ENCODE measurements at regions not wholly inside any gene's neighbourhood (a gene's known extent, or its start where the extent isn't known, plus 50 kb on each side); places are given as distances from the start of the nearest gene placed in this dataset.

DNA sequence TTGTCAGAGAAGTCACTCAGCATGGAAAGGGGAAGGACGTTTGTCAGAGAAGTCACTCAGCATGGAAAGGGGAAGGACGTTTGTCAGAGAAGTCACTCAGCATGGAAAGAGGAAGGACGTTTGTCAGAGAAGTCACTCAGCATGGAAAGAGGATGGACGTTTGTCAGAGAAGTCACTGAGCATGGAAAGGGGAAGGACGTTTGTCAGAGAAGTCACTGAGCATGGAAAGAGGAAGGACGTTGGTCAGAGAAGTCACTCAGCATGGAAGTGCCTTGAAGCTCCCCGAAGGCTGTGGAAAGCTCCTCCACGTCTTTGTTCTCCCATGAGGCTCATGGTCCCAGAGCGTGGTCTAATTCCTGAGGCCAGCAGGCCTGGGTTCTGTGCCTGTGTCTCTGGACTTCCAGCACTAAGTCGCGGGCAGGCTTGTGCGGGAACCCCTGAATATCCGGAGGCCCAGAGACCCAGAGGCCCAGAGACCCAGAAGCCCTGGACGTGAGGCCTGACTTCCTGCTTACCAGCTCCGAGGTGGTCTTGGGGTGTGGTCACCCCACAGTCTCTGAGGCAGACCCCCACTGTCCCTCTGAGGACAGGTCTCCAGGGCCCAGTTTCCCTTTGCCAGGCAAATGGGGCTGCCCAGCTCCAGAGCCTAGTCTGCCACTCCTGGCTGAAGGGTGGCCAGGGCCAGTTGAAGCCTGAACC, 70.4 kb upstream of the TWIST2 start (continued):
- TF ChIP-seq, protein P1, sequence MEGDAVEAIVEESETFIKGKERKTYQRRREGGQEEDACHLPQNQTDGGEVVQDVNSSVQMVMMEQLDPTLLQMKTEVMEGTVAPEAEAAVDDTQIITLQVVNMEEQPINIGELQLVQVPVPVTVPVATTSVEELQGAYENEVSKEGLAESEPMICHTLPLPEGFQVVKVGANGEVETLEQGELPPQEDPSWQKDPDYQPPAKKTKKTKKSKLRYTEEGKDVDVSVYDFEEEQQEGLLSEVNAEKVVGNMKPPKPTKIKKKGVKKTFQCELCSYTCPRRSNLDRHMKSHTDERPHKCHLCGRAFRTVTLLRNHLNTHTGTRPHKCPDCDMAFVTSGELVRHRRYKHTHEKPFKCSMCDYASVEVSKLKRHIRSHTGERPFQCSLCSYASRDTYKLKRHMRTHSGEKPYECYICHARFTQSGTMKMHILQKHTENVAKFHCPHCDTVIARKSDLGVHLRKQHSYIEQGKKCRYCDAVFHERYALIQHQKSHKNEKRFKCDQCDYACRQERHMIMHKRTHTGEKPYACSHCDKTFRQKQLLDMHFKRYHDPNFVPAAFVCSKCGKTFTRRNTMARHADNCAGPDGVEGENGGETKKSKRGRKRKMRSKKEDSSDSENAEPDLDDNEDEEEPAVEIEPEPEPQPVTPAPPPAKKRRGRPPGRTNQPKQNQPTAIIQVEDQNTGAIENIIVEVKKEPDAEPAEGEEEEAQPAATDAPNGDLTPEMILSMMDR (IDR thresholded peaks at IDR 0.05; ENCODE audit: low read depth, low read length, missing input control): no peak
- no peak for TF ChIP-seq HNF4A (conservative IDR thresholded peaks at IDR 0.05)
- no peak for TF ChIP-seq TAF1 (conservative IDR thresholded peaks at IDR 0.05)
- no peak for TF ChIP-seq SP1 (IDR thresholded peaks at IDR 0.05)
- TF ChIP-seq RAD21 (IDR thresholded peaks at IDR 0.05): no peak
- no peak for TF ChIP-seq GABPA (IDR thresholded peaks at IDR 0.05 in 1 of 2, conservative IDR thresholded peaks at IDR 0.05 in 1 of 2)
- no peak for TF ChIP-seq EGR1 (IDR thresholded peaks at IDR 0.05; ENCODE audit: low read depth in 2 of 2)
- TF ChIP-seq FOXA1 (IDR thresholded peaks at IDR 0.05): no peak
- no peak for TF ChIP-seq YY1 (IDR thresholded peaks at IDR 0.05)
- TF ChIP-seq NR2F2 (IDR thresholded peaks at IDR 0.05): no peak

DNA sequence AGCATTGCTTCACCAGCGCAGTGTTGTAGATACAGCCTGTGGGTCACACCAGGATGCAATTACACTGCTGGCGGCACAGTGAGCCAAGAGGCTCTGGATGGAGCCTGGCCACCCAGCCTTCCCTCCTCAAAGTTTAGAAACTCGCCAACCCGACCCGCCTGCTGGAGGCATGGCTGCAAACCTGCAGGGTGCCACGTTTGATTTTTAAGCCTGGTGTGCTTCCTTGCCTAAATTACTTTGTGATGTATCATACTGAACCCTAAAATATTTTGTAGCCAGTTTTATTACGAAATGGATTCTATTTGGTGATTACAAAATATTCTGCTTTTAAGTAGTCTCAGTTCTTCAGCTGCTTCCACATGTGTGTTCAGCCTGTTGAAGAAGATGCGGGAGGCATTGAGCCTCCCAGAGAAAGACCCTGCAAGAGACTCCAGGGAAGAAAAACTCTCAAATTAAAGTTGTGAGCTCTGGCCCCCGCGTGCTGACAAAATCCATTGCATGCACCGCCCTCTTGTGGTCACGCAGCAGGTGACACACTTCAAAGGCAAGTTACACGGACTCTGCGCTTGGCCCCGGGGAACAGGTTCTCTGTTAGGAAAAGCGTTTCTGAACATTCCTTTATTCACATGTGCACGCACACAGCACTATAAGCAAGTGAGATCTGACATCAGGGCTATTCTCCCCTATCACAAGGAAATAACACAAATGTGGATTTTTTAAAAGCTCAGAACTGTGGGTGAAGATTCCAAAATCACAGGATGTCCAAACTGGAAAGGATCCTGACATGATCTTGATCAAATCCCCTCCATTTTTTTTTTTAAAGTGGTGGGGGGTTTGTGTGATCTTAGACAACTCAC, 63.0 kb upstream of the TWIST2 start:
- no peak overlapping the region for H3K9ac ChIP-seq (ENCODE audit: low read depth in 1 of 2, low read length in 2 of 2)
- no peaks in the 10 kb centered on the region for H3K9me3 ChIP-seq (ENCODE audit: control insufficient read depth in 4 of 4, low read length in 3 of 4)
- no peak overlapping the region for H3K27ac ChIP-seq (ENCODE audit: low read depth in 1 of 2, low read length in 2 of 2)

More for the DNA sequence above, 63.0 kb upstream of the TWIST2 start:
- WGBS: 29% methylated on average over 17 of the region's 17 CpGs
- Histone ChIP-seq H3K4me1 (ENCODE audit: control insufficient read depth in 4 of 4, insufficient read depth in 4 of 4, low read length in 3 of 4) (no peaks in the 10 kb centered on the region), H3K27me3 (ENCODE audit: control insufficient read depth in 4 of 4, insufficient read depth in 4 of 4, low read length in 3 of 4) (no peaks in the 10 kb centered on the region), H3K4me3 (ENCODE audit: low read depth in 1 of 3, low read length in 3 of 3) (no peak overlapping the region), H3K36me3 (ENCODE audit: control insufficient read depth in 4 of 4, insufficient read depth in 3 of 4, low read depth in 1 of 4, low read length in 3 of 4) (no peaks in the 10 kb centered on the region)
- peak; percentile 62 for DNase-seq (ENCODE audit: low spot score)
- TF ChIP-seq HNF4A (conservative IDR thresholded peaks at IDR 0.05) (no peak), EGR1 (IDR thresholded peaks at IDR 0.05; ENCODE audit: low read depth in 2 of 2) (no peak), RAD21 (IDR thresholded peaks at IDR 0.05) (peak; percentile 89 to 93)
- TF ChIP-seq, protein P2, sequence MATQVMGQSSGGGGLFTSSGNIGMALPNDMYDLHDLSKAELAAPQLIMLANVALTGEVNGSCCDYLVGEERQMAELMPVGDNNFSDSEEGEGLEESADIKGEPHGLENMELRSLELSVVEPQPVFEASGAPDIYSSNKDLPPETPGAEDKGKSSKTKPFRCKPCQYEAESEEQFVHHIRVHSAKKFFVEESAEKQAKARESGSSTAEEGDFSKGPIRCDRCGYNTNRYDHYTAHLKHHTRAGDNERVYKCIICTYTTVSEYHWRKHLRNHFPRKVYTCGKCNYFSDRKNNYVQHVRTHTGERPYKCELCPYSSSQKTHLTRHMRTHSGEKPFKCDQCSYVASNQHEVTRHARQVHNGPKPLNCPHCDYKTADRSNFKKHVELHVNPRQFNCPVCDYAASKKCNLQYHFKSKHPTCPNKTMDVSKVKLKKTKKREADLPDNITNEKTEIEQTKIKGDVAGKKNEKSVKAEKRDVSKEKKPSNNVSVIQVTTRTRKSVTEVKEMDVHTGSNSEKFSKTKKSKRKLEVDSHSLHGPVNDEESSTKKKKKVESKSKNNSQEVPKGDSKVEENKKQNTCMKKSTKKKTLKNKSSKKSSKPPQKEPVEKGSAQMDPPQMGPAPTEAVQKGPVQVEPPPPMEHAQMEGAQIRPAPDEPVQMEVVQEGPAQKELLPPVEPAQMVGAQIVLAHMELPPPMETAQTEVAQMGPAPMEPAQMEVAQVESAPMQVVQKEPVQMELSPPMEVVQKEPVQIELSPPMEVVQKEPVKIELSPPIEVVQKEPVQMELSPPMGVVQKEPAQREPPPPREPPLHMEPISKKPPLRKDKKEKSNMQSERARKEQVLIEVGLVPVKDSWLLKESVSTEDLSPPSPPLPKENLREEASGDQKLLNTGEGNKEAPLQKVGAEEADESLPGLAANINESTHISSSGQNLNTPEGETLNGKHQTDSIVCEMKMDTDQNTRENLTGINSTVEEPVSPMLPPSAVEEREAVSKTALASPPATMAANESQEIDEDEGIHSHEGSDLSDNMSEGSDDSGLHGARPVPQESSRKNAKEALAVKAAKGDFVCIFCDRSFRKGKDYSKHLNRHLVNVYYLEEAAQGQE (IDR thresholded peaks at IDR 0.05): no peak
- TF ChIP-seq, protein P1 (IDR thresholded peaks at IDR 0.05; ENCODE audit: low read depth, low read length, missing input control): peak; percentile 87
